D721Med (cell line): ENCODE measurements at regions not wholly inside any gene's neighbourhood (a gene's known extent, or its start where the extent isn't known, plus 50 kb on each side); places are given as distances from the start of the nearest gene placed in this dataset.

Experiments used
- DNase-seq: peaks from one replicate; pipeline ENCODE4 v3.0.0; 2011; ENCODE audit warnings: low spot score; ENCODE audit not compliant: insufficient read length
- FAIRE-seq: peaks from 2 replicates; lab custom pipeline; 2011; peaks lifted over from hg19 to GRCh38; lab: Jason Lieb, UNC
- CTCF ChIP-seq: IDR thresholded peaks from 2 replicates; pipeline ENCODE4 v1.5.1; 2012; ENCODE audit warnings: mild to moderate bottlenecking, control low read depth; ENCODE audit not compliant: insufficient read depth; ENCODE audit errors: missing control alignments

- DNase-seq: no peak
- FAIRE-seq: no peak
- TF ChIP-seq CTCF: no peak
These were observed 390.8 kb upstream of the MON1B start for GRCh38 chr16:76800196-76800595.

GRCh38 chr16:76801357-76801756, 389.6 kb upstream of the MON1B start:
- FAIRE-seq (no peak), DNase-seq (no peak)
- no peak for TF ChIP-seq CTCF

GRCh38 chr16:76816475-76816874, 374.5 kb upstream of the MON1B start:
- TF ChIP-seq CTCF: no peak

GRCh38 chr16:76818606-76819181, 372.3 kb upstream of the MON1B start:
- no peak for TF ChIP-seq CTCF
- DNase-seq: no peak
- FAIRE-seq: no peak

More at GRCh38 chr16:76816475-76816874, 374.5 kb upstream of the MON1B start:
- DNase-seq (no peak), FAIRE-seq (no peak)

GRCh38 chr16:76819226-76819916, 371.6 kb upstream of the MON1B start:
- TF ChIP-seq CTCF: no peak
- FAIRE-seq (no peak), DNase-seq (no peak)

GRCh38 chr16:76824221-76824620, 366.8 kb upstream of the MON1B start:
- no peak for TF ChIP-seq CTCF
- no peak for FAIRE-seq
- no peak for DNase-seq

GRCh38 chr16:76824791-76825190, 366.2 kb upstream of the MON1B start:
- DNase-seq (no peak), FAIRE-seq (no peak)
- TF ChIP-seq CTCF: no peak
